Activated T-cell treated with anti-CD3 and anti-CD28 coated beads for 24 hours (primary cell): ENCODE measurements at regions not wholly inside any gene's neighbourhood (a gene's known extent, or its start where the extent isn't known, plus 50 kb on each side); places are given as distances from the start of the nearest gene placed in this dataset.
A peak's percentile ranks its signal among the peaks of the same experiment; 100 is the strongest.

Experiments used
- DNase-seq: peaks from one replicate; pipeline ENCODE4 v3.0.0-alpha.2; 2020; ENCODE audit warnings: low read depth

- no peak for DNase-seq
Measured at GRCh38 chr13:50358231-50359040, 343.2 kb downstream of the KCNRG start.

- DNase-seq = no peak
Measured at GRCh38 chr13:50359041-50359367, 343.8 kb downstream of the KCNRG start.

DNA sequence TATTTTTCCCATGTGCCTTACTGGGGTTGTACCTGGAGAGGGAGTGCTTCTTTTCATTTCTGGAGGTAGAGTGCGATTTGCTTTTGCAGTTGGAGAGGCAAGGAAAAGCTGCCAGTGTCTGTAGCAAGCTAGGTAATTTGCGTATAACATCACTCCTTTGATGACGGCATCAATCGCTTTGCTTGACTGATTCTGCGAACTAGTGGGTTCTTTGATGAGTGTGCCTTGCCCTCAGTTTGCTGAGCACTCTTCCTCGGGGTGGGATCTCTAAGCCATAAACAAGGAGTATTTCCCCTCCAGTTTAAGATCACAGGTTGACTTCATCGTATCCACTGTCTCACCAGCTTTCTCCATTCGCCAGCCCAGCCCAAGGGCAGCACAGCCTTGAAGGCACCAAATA is 344.5 kb downstream of the KCNRG start:
- DNase-seq = no peak

DNA sequence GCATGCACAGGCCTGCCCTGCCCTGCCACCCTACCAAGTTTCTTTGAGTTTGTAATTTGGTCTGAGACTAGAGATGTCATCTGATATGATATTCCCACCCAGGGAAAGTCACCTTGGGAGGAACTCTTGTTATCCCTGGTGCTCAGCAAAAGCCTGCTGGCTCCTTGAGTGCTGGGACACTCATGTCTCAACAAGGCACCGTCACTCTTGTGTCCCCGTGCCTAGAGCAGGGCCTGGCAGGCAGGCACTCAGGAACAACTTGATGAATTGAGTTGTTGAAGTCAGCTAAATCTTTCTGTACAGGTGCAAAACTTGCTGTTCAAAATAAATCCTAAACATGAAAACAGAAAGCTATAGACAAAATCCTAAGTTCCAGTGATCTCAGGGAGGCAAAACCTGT is 345.4 kb downstream of the KCNRG start:
- DNase-seq = no peak

DNA sequence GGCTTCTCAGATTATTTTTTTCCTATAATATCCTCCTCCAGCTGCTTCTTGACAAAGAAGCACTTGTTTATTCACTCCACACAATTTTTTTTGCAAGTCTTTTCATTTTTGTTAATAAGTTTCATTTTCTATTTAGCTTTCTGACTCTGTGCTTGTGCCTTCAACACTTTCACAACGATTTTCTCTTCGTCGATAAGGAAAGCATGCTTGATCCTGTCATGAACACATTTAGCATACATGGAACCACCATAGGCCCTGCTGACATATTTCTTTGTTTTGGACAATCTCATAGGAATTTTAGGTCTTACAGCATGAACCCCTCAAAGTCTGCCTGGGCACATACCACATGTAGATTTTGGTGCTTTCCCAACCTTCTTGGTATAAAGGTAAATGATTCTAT is 346.0 kb downstream of the KCNRG start:
- no peak for DNase-seq

- DNase-seq = peak; percentile 39
Measured at GRCh38 chr13:50365408-50366391, 350.5 kb downstream of the KCNRG start.

GRCh38 chr13:50366488-50367174 is 351.4 kb downstream of the KCNRG start:
- no peak for DNase-seq

- DNase-seq = no peak
Measured at GRCh38 chr13:50369646-50370045, 354.4 kb downstream of the KCNRG start.

GRCh38 chr13:50370303-50370950 is 355.2 kb downstream of the KCNRG start:
- no peak for DNase-seq

GRCh38 chr13:50374517-50374916 is 359.3 kb downstream of the KCNRG start:
- no peak for DNase-seq

DNA sequence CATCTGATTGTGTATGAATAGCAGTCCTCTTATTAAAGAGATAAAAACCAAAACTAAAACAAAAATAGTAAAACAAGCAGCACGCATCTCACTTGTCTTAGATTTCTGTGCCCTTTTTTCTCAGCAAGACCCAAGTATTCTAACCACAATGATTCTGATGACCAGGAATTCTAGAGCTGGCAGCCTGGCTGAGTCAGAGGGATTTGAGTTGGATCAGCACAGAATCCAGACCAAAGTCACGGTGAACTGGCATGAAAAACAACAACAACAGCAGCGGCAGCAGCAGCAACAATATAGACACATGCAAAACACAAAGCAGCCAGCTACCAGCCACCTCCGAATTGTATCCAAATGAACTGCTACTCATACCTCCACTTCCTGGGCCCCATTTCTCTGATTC is 360.5 kb downstream of the KCNRG start:
- DNase-seq = no peak

DNA sequence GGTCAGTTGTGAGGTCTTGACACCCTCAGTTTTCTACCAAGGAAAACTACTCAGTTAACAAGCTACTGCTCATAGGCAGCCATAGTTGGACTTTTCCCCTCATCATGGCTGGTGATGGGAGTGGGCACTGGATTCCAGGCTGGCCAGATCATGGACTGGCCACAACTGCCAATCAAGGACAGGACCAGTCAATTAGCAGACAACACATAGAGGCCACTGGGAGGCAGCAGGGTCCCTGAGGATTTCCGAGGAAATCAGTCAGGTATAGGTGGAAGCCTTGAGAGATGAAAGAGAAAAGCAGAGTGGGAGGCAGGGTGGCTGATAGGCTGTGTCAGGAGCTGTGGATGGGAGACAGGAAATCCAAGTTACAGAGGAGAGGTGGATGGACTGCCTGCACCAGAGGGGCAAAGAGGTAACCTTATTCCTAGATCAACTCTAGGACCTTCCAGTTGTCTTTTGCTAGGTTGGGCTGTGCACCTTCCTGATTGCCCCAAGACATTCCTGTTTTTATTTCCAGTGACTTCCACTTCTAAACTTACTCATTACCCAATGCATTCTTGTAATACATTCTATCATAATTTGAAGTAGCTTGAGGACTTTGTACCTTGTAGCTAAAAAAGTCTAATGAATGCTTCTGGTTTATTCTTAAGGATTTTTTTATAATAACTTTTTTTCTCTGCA is 361.8 kb downstream of the KCNRG start:
- no peak for DNase-seq

- DNase-seq = no peak
Measured at GRCh38 chr13:50377726-50378270, 362.6 kb downstream of the KCNRG start.

DNA sequence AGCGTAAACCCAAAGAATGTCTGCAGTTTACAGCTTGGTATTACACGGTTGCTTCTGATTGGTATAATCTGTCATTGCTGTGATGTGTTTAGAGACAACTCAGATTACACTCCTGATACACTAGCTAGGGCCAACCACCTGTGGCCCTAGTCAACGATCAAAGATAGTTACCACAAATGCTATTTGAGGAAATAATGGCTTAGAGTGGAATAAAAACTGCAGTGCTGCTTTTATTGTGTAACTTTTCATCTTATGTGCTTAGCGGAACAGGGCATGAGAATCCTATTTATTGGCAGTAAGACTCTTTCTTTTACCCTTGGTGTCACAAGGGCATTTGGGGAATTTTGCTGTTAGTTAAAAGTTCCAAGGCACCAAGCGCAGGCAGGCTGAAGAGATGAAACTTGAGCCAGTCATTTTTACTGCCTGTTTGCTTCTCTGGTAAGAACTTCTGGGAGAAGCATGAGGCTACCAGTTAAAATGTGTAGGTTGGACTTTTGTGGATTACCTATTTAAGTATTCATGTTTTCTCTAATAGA is 363.3 kb downstream of the KCNRG start:
- DNase-seq = no peak

DNA sequence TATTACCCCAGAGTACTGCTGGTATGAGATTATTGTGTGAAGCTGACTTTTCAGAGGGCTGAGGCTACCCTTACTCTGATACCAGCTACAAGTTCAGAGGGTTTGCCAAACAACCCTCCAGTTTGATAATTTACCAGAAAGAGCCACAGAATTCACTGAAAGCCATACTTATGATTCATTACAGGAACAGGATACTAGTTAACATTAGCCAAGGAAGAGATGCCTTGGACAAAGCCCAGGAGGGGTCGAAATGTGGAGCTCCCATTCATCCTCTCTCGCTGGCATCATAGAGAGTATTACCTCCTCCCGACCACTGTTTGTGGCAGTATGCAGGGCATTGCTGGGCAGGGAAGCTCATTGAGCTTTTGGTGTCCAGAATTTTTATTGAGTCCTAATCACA is 364.3 kb downstream of the KCNRG start:
- DNase-seq = no peak

DNA sequence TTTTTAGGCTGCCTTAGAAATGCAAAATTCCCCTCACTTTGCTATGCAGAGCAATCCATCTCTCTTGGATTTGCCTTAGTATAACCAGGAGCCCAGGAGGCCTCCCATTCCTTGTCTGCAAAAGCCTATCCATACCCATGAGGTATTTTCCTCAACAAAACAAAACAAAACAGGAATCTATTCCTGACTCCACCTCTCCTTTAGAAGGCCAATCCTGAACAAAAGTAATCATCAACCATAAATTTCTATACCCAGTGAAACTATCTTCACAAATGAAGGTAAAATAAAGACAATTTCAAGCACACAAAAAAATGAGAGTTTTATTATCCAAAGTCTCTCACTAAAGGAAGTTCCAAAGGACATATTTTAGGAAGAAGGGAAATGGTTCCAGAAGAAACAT is 365.7 kb downstream of the KCNRG start:
- no peak for DNase-seq

DNA sequence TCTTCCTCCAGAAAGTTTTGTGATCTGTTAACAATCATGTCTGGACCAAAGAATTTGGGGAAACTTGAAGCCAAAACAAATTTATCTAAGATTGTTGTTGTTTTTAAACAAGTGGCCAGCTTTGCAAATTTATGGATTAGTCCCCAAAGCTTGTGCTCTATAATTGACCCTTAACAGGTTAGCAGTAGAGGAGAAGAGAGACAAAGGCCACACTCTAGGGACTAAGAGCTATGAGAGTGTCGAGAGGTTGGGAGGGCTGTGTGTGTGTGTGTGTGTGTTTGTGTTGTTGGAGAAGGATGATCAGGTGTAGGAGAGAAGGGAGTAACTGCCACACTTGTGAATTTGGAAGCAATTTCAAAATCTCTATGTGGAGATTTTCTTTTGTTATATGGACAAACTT is 367.3 kb downstream of the KCNRG start:
- DNase-seq = no peak

DNA sequence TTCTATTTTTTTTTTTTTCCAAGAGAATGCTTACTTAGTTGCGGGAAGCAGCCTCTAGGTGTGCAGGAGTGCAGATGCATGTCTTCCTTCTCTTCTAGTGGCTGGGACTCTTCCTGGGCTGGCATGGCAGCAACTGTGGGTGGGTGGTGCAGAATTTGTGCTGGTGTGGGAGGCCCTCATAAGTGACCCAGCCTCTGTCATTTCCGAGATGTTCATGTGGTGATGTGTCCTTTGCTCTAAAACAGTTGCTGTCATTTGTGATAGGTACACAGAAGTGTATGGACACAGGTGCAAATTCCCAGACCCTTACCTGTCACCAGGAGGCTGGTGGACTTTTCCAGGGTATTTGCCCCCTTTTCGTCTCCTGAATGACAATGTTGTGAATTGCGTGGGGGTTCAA is 367.7 kb downstream of the KCNRG start:
- no peak for DNase-seq

- no peak for DNase-seq
Measured at GRCh38 chr13:50384724-50385123, 369.5 kb downstream of the KCNRG start.

GRCh38 chr13:50386541-50387050 is 371.4 kb downstream of the KCNRG start:
- no peak for DNase-seq
